Liver (tissue), 2 donors: ENCODE measurements at regions not wholly inside any gene's neighbourhood (a gene's known extent, or its start where the extent isn't known, plus 50 kb on each side); places are given as distances from the start of the nearest gene placed in this dataset.

Experiments
- CTCF ChIP-seq: fragments of 150-350 bp; IDR thresholded peaks from 2 replicates; pipeline ENCODE4 v1.5.1; 2017; ENCODE audit warnings: improper control_type of control experiment, low read depth, low read length; ENCODE audit not compliant: missing input control
- MAX ChIP-seq: IDR thresholded peaks from 2 replicates; pipeline ENCODE4 v1.6.1; 2016; ENCODE audit warnings: antibody characterized with exemption
- donor health status: healthy.

- no peak for TF ChIP-seq MAX
- TF ChIP-seq CTCF: no peak
These were observed 1460.3 kb downstream of the SUCLG1 start for GRCh38 chr2:82998781-82999180.
